SKM-1 (cell line): ENCODE measurements at regions not wholly inside any gene's neighbourhood (a gene's known extent, or its start where the extent isn't known, plus 50 kb on each side); places are given as distances from the start of the nearest gene placed in this dataset.

Source experiments
- DNase-seq: peaks from one replicate; lab custom pipeline; 2025; ENCODE audit not compliant: unreplicated experiment; lab: John Stamatoyannopoulos, UW

- no peak for DNase-seq
Measured at GRCh38 chr5:12795333-12795663, 891.1 kb upstream of the CTNND2 start.

DNA sequence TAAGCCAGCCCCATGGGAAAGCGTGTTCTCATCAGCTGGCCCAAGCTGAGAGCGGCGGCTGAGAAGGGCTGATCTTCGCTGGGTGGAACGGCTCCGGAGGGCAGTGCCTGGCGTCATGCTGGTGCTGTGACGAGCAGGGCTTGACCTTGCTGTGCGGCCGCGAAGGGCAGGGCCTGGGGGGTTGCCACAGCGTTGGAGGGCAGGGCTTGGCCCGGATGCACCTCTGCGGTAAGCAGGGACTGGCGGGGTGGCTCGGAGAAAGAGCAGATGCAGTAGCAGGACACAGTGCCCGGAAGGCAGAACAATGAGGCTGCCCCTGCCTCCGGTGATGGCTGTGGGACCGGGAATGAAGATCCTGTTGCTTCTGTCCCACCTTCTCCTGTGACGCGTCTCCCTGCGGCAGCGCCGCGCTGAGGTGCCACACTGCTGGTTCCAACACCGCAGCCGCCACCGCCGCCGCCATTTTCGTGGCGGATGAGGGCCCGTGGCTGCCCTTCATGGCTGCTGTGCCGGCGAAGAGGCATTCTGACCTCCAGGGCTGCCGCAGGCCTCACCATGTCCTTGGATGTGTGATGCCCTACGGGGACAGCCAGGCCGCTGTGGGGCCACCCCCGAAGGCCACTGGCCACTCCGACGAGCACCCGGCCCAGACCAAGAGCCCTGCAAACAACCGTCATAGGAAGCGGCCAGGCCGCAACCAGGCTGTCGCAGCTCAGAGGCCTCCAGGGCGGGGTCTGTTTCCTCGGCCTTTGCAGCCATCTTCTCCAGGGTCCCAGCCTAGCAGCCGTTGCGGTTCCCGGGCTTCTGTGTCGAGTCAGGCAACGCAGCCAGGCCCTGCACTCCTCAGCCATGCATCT, 890.5 kb upstream of the CTNND2 start:
- DNase-seq: no peak

GRCh38 chr5:12793373-12793772, 889.1 kb upstream of the CTNND2 start:
- DNase-seq: no peak

- DNase-seq: no peak
Measured at GRCh38 chr5:12780536-12780935, 876.3 kb upstream of the CTNND2 start.

DNA sequence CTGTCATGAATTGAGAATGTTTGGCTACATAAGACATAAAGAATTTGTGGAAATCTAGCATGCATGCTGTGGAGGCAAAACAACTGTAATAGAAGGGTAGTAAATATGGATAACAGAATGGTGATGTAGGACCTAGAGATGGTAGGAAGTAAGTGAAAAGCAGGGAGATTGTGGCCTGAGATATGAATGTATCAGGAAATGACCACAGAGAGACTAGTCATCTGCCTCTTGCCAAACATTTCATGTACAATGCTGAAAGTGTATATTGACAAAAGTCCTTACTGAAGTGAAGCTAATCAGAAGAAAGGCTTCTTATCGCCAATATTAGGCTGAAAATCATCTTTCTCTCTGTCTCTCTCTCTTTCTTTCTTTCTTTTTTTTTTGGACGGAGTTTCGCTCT, 873.1 kb upstream of the CTNND2 start:
- no peak for DNase-seq

GRCh38 chr5:12772276-12772675, 868.0 kb upstream of the CTNND2 start:
- DNase-seq: no peak

GRCh38 chr5:12759377-12759776, 855.1 kb upstream of the CTNND2 start:
- no peak for DNase-seq

GRCh38 chr5:12757035-12757434, 852.8 kb upstream of the CTNND2 start:
- no peak for DNase-seq

- DNase-seq: no peak
Measured at GRCh38 chr5:12745537-12745936, 841.3 kb upstream of the CTNND2 start.

- DNase-seq: no peak
Measured at GRCh38 chr5:12743582-12743981, 839.3 kb upstream of the CTNND2 start.

DNA sequence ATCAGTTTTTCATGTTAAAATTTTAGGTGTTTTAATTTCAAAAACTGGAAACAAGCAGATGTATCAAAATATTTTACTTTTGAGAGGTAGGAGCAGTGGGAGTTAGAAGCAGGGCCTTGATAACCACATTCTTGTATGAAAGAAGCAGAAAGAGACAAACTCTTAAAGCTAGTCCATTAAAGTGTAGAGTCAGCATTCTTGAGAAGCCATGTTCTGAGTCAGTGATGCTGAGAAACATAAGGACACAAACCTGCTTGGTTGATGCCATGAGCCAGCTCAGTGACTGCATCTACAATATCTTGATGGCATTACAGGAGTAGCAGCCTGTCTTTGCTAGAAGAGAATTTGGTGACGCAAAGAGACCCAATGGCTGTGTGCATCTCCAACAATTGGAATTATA, 826.1 kb upstream of the CTNND2 start:
- no peak for DNase-seq

DNA sequence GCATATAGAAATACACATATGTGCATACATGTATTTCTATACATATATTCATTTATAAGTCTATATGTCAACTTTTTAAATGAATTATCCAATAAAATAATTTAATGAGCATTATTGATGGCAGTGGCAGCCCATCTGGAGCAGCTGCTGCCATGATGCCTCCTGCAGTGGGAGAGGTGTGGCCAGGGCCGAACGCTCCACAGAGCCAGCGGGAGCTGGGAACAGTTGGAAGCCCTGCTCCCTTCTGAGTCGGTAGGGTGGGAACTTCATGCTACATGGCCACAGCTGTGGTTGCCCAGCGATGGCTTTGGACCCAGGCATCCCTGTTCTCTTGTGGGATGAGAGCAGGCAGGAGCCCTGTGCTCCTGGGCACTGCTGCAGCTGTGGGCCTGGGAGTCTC, 812.4 kb upstream of the CTNND2 start:
- no peak for DNase-seq

- no peak for DNase-seq
Measured at GRCh38 chr5:12707560-12707959, 803.3 kb upstream of the CTNND2 start.

DNA sequence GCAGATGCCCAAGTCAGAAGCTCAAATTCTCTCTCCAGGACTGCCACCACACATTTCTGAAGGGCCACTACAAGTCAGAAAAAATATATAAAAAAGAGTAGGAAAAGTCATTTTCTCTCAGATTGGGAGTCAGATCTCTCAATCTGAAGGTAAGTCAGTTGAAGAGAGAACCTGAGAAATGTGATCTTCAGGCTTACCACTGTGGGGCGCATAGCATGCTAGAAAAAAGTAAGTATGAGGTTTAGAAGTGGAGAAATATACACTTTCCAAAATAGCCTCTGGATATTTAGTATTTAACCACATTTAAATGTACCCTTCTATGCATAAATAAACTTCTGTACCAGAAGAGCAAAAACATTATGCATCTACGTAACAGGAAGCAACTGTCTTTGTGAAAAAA, 800.7 kb upstream of the CTNND2 start:
- DNase-seq: no peak

- DNase-seq: no peak
Measured at GRCh38 chr5:12703254-12703653, 799.0 kb upstream of the CTNND2 start.

GRCh38 chr5:12695651-12696050, 791.4 kb upstream of the CTNND2 start:
- no peak for DNase-seq

DNA sequence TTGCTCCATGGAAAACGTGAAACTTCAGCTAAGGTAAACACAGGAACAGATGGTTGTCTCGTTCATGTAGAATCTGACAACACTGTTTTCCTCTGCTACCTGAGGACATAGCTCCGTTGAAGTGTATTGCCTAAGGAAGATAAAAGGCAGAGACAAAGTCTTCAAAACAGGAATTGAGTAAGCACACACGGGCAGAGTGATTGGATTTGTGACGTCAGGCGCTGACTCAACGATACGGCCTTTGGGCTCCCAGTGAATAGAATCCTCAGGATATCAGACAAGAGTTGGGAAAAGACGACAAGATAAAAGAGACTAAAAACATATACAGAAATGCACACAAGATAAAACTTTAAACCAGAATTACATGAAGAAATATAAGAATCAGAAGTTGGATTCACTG, 787.1 kb upstream of the CTNND2 start:
- no peak for DNase-seq

DNA sequence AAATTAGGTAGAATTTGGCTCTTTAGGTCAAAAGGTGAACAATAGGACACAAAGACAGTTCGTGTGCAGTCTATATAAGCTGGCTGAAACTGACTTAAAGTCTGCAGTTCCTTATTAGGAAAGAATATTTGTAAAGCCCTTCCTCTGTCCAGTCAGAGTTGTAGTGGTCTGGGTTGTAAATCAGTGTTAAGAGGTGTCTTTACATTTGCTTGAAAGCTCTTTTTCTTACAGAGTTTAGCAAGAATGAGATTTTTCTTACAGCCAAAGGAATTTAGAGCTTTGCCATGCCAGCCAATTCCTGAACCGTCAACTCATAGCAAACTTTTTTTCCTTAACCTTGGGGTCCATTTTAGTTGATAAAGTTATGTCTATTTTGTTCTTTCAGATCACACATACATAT, 786.1 kb upstream of the CTNND2 start:
- no peak for DNase-seq

- no peak for DNase-seq
Measured at GRCh38 chr5:12683249-12683648, 779.0 kb upstream of the CTNND2 start.

GRCh38 chr5:12679731-12680130, 775.5 kb upstream of the CTNND2 start:
- DNase-seq: no peak

- no peak for DNase-seq
Measured at GRCh38 chr5:12675959-12676358, 771.7 kb upstream of the CTNND2 start.

GRCh38 chr5:12672141-12672540, 767.9 kb upstream of the CTNND2 start:
- DNase-seq: no peak

DNA sequence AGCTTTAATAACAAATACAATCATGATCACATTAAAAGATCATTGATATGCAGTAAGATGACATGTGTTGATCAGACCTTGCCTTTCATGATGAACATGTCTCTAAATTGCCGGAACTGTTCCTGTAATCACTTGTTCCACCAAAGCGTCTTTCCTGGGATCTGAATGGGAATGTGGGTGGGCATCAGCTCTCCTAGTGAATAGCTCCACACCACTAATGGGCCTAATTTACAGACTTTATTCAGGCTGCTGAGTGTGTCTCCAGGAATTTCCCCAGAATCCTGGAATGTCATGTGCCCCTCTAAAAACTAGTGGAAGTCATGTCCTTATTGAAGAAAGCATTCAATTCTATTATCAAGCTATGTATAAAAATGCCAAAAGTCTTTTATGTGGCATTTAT, 765.1 kb upstream of the CTNND2 start:
- DNase-seq: no peak
